ENCODE measurements at regions not wholly inside any gene's neighbourhood (a gene's known extent, or its start where the extent isn't known, plus 50 kb on each side); places are given as distances from the start of the nearest gene placed in this dataset.

DNA sequence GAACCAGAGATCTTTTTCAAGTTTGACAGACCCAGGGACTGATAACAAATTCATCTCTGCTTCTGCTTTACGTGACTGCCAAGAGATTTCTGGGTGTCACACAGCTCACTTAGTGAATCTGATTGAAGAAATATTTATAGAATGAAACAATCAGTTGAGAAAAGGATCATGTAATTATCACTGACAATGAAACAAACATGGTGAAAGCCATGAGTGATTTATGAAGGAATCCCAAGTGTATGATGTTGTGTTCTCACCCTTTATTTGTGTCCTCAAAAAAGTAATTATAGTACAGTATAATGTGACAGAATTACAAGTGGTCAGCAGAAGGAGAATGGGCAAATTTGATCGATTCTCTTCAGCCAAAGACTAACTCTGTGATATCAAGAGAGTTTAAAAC, 177.3 kb downstream of the BMP4 start:
- Histone ChIP-seq H3K27ac (no peak overlapping the region), H3K36me3 (no peaks in the 10 kb centered on the region), H3K4me1 (no peaks in the 10 kb centered on the region), H3K9me3 (peaks cover 0 to 2% (median 0%) of the 10 kb centered on the region in 4 donors), H3K4me3 (no peak overlapping the region), H3K27me3 (no peaks in the 10 kb centered on the region)
- intact Hi-C loops (cut with DNase I), result no loop called here
- TF ChIP-seq, protein P1, sequence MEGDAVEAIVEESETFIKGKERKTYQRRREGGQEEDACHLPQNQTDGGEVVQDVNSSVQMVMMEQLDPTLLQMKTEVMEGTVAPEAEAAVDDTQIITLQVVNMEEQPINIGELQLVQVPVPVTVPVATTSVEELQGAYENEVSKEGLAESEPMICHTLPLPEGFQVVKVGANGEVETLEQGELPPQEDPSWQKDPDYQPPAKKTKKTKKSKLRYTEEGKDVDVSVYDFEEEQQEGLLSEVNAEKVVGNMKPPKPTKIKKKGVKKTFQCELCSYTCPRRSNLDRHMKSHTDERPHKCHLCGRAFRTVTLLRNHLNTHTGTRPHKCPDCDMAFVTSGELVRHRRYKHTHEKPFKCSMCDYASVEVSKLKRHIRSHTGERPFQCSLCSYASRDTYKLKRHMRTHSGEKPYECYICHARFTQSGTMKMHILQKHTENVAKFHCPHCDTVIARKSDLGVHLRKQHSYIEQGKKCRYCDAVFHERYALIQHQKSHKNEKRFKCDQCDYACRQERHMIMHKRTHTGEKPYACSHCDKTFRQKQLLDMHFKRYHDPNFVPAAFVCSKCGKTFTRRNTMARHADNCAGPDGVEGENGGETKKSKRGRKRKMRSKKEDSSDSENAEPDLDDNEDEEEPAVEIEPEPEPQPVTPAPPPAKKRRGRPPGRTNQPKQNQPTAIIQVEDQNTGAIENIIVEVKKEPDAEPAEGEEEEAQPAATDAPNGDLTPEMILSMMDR (IDR thresholded peaks at IDR 0.05), result no peak
- TF ChIP-seq POLR2AphosphoS5 (IDR thresholded peaks at IDR 0.05), result no peak
- no peak for TF ChIP-seq EP300 (IDR thresholded peaks at IDR 0.05)
- TF ChIP-seq POLR2A (IDR thresholded peaks at IDR 0.05), result no peak
- 62 to 67% methylated on average over 2 of the region's 2 CpGs for WGBS, 2 donors
- no peak for DNase-seq

DNA sequence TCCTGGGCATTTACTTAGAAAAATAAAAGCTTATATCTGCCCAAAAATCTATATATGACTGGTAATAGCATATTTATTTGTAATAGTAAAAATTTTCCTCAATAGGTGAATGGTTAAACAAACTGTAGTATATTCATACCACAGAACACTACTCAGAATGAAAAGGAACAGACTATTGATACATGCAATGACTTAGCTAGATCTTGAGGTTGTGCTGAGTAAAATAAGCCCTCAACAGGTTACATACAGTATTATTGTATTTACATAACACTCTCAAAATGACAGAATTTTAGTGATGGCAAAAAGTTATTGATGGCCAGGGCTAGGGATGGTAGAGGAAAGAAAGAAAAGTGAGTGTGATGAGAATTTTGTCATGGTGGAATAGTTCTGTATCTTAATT, 178.4 kb downstream of the BMP4 start:
- intact Hi-C loops (cut with DNase I), result no loop called here
- no peaks in the 10 kb centered on the region for H3K36me3 ChIP-seq
- DNase-seq, result no peak
- H3K27ac ChIP-seq, result no peak overlapping the region
- peaks cover 0 to 2% (median 0%) of the 10 kb centered on the region in 4 donors for H3K9me3 ChIP-seq
- H3K4me1 ChIP-seq, result no peaks in the 10 kb centered on the region
- TF ChIP-seq POLR2AphosphoS5 (IDR thresholded peaks at IDR 0.05), result no peak
- TF ChIP-seq, protein P1 (IDR thresholded peaks at IDR 0.05), result no peak
- no peak for TF ChIP-seq EP300 (IDR thresholded peaks at IDR 0.05)
- TF ChIP-seq POLR2A (IDR thresholded peaks at IDR 0.05), result no peak
- no peak overlapping the region for H3K4me3 ChIP-seq
- H3K27me3 ChIP-seq, result no peaks in the 10 kb centered on the region

DNA sequence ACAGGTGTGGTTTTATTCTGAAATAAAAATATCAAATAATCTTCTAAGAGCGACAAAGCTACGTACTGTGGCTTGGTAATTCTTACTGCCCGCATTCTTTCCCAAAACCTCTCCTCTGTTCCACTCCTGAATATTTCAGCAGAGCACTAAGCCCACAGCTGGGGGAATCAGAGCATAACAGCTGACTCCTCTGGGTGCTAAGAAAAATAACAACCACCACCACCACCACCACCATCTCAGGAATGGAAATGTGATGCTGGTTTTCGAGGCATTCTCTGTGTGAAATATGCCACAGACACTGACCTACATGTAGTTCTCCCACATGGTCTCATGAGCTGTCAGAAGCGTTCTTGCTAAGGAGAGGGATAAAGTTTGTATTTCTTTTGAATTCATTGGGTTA, 183.7 kb downstream of the BMP4 start:
- no peak for DNase-seq
- intact Hi-C loops (cut with DNase I), result no loop called here
- H3K36me3 ChIP-seq, result no peaks in the 10 kb centered on the region
- H3K27ac ChIP-seq, result no peak overlapping the region
- H3K4me3 ChIP-seq, result no peak overlapping the region
- TF ChIP-seq, protein P1 (IDR thresholded peaks at IDR 0.05), result no peak
- TF ChIP-seq POLR2A (IDR thresholded peaks at IDR 0.05) (no peak), EP300 (IDR thresholded peaks at IDR 0.05) (no peak), POLR2AphosphoS5 (IDR thresholded peaks at IDR 0.05) (no peak)
- no peaks in the 10 kb centered on the region for H3K4me1 ChIP-seq
- WGBS, 2 donors, result 93 to 94% methylated on average over 5 of the region's 5 CpGs
- H3K9me3 ChIP-seq, result peaks cover 0 to 2% (median 0%) of the 10 kb centered on the region in 4 donors
- H3K27me3 ChIP-seq, result no peaks in the 10 kb centered on the region

DNA sequence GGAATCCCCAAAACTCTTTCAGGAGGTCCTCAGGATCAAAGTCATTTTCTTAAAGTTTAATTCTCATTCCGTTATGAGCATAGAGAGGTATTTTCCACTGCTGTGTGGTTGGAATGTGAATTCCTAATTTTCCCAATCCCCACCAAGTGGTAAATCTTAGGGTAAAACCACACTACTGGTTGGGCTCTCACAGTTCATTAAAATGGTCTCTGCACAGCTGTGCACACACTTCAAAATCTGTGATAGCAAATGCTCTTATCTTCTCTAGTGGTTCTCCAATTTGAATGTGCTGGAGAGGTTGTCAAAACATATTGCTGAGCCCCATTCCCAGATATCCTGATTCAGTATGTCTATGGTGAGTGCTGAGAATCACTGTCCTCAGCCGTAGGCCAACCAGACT, 189.1 kb downstream of the BMP4 start:
- Histone ChIP-seq H3K4me3 (no peak overlapping the region), H3K36me3 (no peaks in the 10 kb centered on the region), H3K27me3 (no peaks in the 10 kb centered on the region), H3K9me3 (no peaks in the 10 kb centered on the region), H3K4me1 (no peaks in the 10 kb centered on the region), H3K27ac (no peak overlapping the region)
- no peak for TF ChIP-seq POLR2A (IDR thresholded peaks at IDR 0.05)
- TF ChIP-seq POLR2AphosphoS5 (IDR thresholded peaks at IDR 0.05), result no peak
- no peak for TF ChIP-seq EP300 (IDR thresholded peaks at IDR 0.05)
- TF ChIP-seq, protein P1 (IDR thresholded peaks at IDR 0.05), result no peak
- intact Hi-C loops (cut with DNase I), result no loop called here
- no peak for DNase-seq
- 86 to 93% methylated on average over 2 of the region's 2 CpGs for WGBS, 2 donors

DNA sequence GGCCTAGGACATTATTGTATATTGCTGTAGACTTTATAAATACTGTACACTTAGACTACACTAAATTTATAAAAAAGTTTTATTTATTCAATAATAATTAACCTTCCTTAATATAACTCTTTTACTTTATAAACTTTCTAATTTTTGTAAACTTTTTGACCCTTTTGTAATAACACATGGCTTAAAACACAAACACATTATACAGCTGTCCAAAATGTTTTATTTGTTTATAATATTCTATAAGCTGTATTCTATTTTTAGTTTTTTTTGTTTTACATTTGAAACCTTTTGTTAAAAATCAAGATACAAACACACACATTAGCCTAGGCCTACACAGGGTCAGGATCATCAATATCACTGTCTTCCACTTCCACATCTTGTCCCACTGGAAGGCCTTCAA, 190.0 kb downstream of the BMP4 start:
- intact Hi-C loops (cut with DNase I), result no loop called here
- Histone ChIP-seq H3K27ac (no peak overlapping the region), H3K36me3 (no peaks in the 10 kb centered on the region), H3K4me3 (no peak overlapping the region), H3K27me3 (no peaks in the 10 kb centered on the region), H3K4me1 (no peaks in the 10 kb centered on the region), H3K9me3 (no peaks in the 10 kb centered on the region)
- TF ChIP-seq, protein P1 (IDR thresholded peaks at IDR 0.05), result no peak
- TF ChIP-seq EP300 (IDR thresholded peaks at IDR 0.05), result no peak
- TF ChIP-seq POLR2AphosphoS5 (IDR thresholded peaks at IDR 0.05), result no peak
- no peak for TF ChIP-seq POLR2A (IDR thresholded peaks at IDR 0.05)
- DNase-seq, result no peak
